MCF 10A (cell line): ENCODE measurements at regions not wholly inside any gene's neighbourhood (a gene's known extent, or its start where the extent isn't known, plus 50 kb on each side); places are given as distances from the start of the nearest gene placed in this dataset.

ENCODE experiments used
- BruUV-seq: library from RNA; stranded (reverse); fragments of 400-500 nt; replicated peaks from 2 replicates; lab custom pipeline; 2021; lab: Mats Ljungman, UMichigan
- CTCF ChIA-PET: fragments of 300-600 bp; sonication (Branson Sonifier 250); formaldehyde crosslinking; extraction: SDS; loops from one replicate; lab custom pipeline; 2021; ENCODE audit warnings: antibody characterized with exemption, inconsistent platforms; lab: Yijun Ruan, JAX
- POLR2A ChIA-PET: fragments of 300-600, 350-650 bp; sonication (Branson Sonifier 250); formaldehyde crosslinking; extraction: SDS; loops from one replicate; lab custom pipeline; 2020; ENCODE audit warnings: antibody characterized with exemption, inconsistent platforms; lab: Yijun Ruan, JAX
- DNase-seq: peaks from one replicate; pipeline ENCODE4 v3.0.0-alpha.2; 2018; ENCODE audit not compliant: unreplicated experiment
- H3K27ac Mint-ChIP-seq: one replicate; pipeline ENCODE4 v1.8.0; 2022; ENCODE audit warnings: mild to moderate bottlenecking, low read depth, mixed read lengths; ENCODE audit not compliant: unreplicated experiment
- H3K27me3 Mint-ChIP-seq: one replicate; pipeline ENCODE4 v1.8.0; 2022; ENCODE audit warnings: mixed read lengths; ENCODE audit not compliant: insufficient read depth, unreplicated experiment
- H3K36me3 Mint-ChIP-seq: one replicate; pipeline ENCODE4 v1.8.0; 2022; ENCODE audit warnings: mild to moderate bottlenecking, moderate library complexity, mixed read lengths; ENCODE audit not compliant: insufficient read depth, unreplicated experiment
- H3K4me1 Mint-ChIP-seq: one replicate; pipeline ENCODE4 v1.8.0; 2022; ENCODE audit warnings: mixed read lengths; ENCODE audit not compliant: insufficient read depth, unreplicated experiment
- H3K4me3 Mint-ChIP-seq: one replicate; pipeline ENCODE4 v1.8.0; 2022; ENCODE audit warnings: mild to moderate bottlenecking, moderate library complexity, mixed read lengths; ENCODE audit not compliant: unreplicated experiment
- H3K9me3 Mint-ChIP-seq: one replicate; pipeline ENCODE4 v1.8.0; 2022; ENCODE audit warnings: mixed read lengths; ENCODE audit not compliant: unreplicated experiment
- intact Hi-C: fragments of 100-400 bp; cut with micrococcal nuclease; formaldehyde crosslinking; loops from 2 replicates; pipeline ENCODE4 v1.14.1; 2022
- TF ChIP-seq, protein P1 (sequence below): fragments of 200-600 bp; IDR thresholded peaks from one replicate; pipeline ENCODE4 v1.8.0; 2022; ENCODE audit warnings: antibody characterized with exemption, mild to moderate bottlenecking; ENCODE audit not compliant: unreplicated experiment

DNA sequence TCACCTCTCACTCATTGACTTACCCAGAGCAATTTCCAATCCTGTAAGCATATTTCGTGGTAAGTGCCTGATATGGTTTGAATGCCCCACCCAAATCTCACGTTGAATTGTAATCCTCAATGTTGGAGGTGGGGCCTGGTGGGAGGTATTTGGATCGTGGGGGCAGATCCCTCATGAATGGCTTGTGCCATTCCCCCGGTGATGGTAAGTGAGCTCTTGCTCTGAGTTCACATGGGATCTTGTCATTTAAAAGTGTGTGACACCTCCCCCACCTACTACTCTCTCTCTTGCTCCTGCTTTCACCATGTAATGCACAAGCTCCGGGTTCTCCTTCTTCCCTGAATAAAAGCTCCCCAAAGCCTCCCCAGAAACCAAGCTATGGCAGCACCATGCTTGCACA is 1165.5 kb downstream of the CDH12 start:
- ChIA-PET POLR2A (interaction anchor here (0.9 to 1.3 kb wide), 2 partner anchors 14 to 28 kb away, joined by 3 to 4 read pairs; no protein-coding TSS in a partner anchor), CTCF (no interaction called here)
- BruUV-seq: no TSS peak
- intact Hi-C loops: no loop called here
- H3K27me3 Mint-ChIP-seq: no peaks in the 10 kb centered on the region
- H3K27ac Mint-ChIP-seq: no peak overlapping the region
- H3K4me3 Mint-ChIP-seq: no peak overlapping the region
- TF ChIP-seq, protein P1, sequence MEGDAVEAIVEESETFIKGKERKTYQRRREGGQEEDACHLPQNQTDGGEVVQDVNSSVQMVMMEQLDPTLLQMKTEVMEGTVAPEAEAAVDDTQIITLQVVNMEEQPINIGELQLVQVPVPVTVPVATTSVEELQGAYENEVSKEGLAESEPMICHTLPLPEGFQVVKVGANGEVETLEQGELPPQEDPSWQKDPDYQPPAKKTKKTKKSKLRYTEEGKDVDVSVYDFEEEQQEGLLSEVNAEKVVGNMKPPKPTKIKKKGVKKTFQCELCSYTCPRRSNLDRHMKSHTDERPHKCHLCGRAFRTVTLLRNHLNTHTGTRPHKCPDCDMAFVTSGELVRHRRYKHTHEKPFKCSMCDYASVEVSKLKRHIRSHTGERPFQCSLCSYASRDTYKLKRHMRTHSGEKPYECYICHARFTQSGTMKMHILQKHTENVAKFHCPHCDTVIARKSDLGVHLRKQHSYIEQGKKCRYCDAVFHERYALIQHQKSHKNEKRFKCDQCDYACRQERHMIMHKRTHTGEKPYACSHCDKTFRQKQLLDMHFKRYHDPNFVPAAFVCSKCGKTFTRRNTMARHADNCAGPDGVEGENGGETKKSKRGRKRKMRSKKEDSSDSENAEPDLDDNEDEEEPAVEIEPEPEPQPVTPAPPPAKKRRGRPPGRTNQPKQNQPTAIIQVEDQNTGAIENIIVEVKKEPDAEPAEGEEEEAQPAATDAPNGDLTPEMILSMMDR: no peak
- no peaks in the 10 kb centered on the region for H3K9me3 Mint-ChIP-seq
- no peaks in the 10 kb centered on the region for H3K36me3 Mint-ChIP-seq
- DNase-seq: no peak
- H3K4me1 Mint-ChIP-seq: peaks cover 15% of the 10 kb centered on the region

- no peaks in the 10 kb centered on the region for H3K36me3 Mint-ChIP-seq
- BruUV-seq: no TSS peak
- peaks cover 15% of the 10 kb centered on the region for H3K4me1 Mint-ChIP-seq
- no peak for DNase-seq
- CTCF ChIA-PET: no interaction called here
- TF ChIP-seq, protein P1: no peak
- no peaks in the 10 kb centered on the region for H3K27me3 Mint-ChIP-seq
- H3K27ac Mint-ChIP-seq: no peak overlapping the region
- POLR2A ChIA-PET: interaction anchor here (0.5 to 1.3 kb wide), 4 partner anchors 15 to 52 kb away, joined by 3 to 4 read pairs (median 3); no protein-coding TSS in a partner anchor
- no peak overlapping the region for H3K4me3 Mint-ChIP-seq
- intact Hi-C loops: no loop called here
- no peaks in the 10 kb centered on the region for H3K9me3 Mint-ChIP-seq
Observed at GRCh38 chr5:21686706-21687105, 1166.4 kb downstream of the CDH12 start.

- intact Hi-C loops: no loop called here
- H3K4me1 Mint-ChIP-seq: peaks cover 17% of the 10 kb centered on the region
- no peaks in the 10 kb centered on the region for H3K27me3 Mint-ChIP-seq
- peak; percentile 87 for DNase-seq
- no peak overlapping the region for H3K4me3 Mint-ChIP-seq
- no TSS peak for BruUV-seq
- TF ChIP-seq, protein P1: no peak
- H3K27ac Mint-ChIP-seq: no peak overlapping the region
- H3K36me3 Mint-ChIP-seq: no peaks in the 10 kb centered on the region
- CTCF ChIA-PET: interaction anchor here (0.9 kb wide), 1 partner anchor 15 kb away, joined by 3 read pairs; no protein-coding TSS in a partner anchor
- POLR2A ChIA-PET: interaction anchor here (0.9 kb wide), 1 partner anchor 90 kb away, joined by 5 read pairs; no protein-coding TSS in a partner anchor
- no peaks in the 10 kb centered on the region for H3K9me3 Mint-ChIP-seq
Observed at GRCh38 chr5:21685522-21685921, 1167.6 kb downstream of the CDH12 start.

DNA sequence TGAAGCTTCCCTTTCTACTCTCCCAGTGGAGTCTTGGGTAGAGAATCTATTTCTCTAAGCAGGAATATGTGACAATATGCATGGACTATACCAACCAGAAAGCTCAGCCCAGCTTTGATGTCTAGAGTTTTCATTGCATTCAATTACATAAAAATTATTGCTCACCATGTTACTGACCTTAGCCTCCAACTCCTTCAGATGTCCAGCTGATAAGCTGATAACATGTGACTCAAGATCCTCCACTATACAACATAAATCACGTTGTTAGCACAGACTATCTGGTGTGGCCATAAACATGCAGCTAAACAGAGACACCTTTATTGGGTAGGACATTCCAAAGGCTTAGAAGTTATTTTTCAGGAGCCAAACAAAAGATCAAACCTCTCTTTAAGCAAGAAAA is 1168.2 kb downstream of the CDH12 start:
- no peak overlapping the region for H3K4me3 Mint-ChIP-seq
- intact Hi-C loops: no loop called here
- no peaks in the 10 kb centered on the region for H3K9me3 Mint-ChIP-seq
- no TSS peak for BruUV-seq
- POLR2A ChIA-PET: no interaction called here
- CTCF ChIA-PET: interaction anchor here (0.8 kb wide), 1 partner anchor 124 kb away, joined by 3 read pairs; no protein-coding TSS in a partner anchor
- no peak overlapping the region for H3K27ac Mint-ChIP-seq
- H3K36me3 Mint-ChIP-seq: no peaks in the 10 kb centered on the region
- DNase-seq: no peak
- peaks cover 22% of the 10 kb centered on the region for H3K4me1 Mint-ChIP-seq
- TF ChIP-seq, protein P1: no peak
- H3K27me3 Mint-ChIP-seq: no peaks in the 10 kb centered on the region
